ENCODE measurements at regions not wholly inside any gene's neighbourhood (a gene's known extent, or its start where the extent isn't known, plus 50 kb on each side); places are given as distances from the start of the nearest gene placed in this dataset.

- TF ChIP-seq CTCF (conservative IDR thresholded peaks at IDR 0.05; ENCODE audit: low read depth, low read length) (no peak), EZH2 (IDR thresholded peaks at IDR 0.05; ENCODE audit: low read length, unreplicated experiment) (no peak)
These were observed 262.5 kb downstream of the TUSC1 start for GRCh38 chr9:25415718-25416117.

Measured in PC-3 (cell line).